Kidney (tissue), 13 donors: ENCODE measurements at regions not wholly inside any gene's neighbourhood (a gene's known extent, or its start where the extent isn't known, plus 50 kb on each side); places are given as distances from the start of the nearest gene placed in this dataset.
A peak's percentile ranks its signal among the peaks of the same experiment; 100 is the strongest.

Source experiments
- DNase-seq, 5 donors: peaks; one replicate each; pipeline ENCODE4 v3.0.0-alpha.2; 2013 to 2020
- FAIRE-seq: peaks from 2 replicates; lab custom pipeline; 2012; peaks lifted over from hg19 to GRCh38; lab: Jason Lieb, UNC
- H3K27ac ChIP-seq, 2 donors: one replicate each; pipeline ENCODE4 v1.7.0; 2013; ENCODE audit warnings: low read depth in 2 of 2, low read length in 2 of 2, inconsistent platforms in 1 of 2
- H3K27me3 ChIP-seq: one replicate; pipeline ENCODE4 v1.7.1; 2013; ENCODE audit warnings: low read length, inconsistent platforms; ENCODE audit not compliant: control insufficient read depth, insufficient read depth
- H3K36me3 ChIP-seq, 3 donors: one replicate each; pipeline versions ENCODE4 v1.7.0 to v1.7.1; 2013; ENCODE audit warnings: low read length in 3 of 3, control low read depth in 1 of 3, inconsistent platforms in 1 of 3; ENCODE audit not compliant: insufficient read depth in 3 of 3, control insufficient read depth in 2 of 3
- H3K4me1 ChIP-seq, 3 donors: one replicate each; pipeline versions ENCODE4 v1.7.0 to v1.7.1; 2013; ENCODE audit warnings: low read length in 3 of 3, inconsistent platforms in 1 of 3, low read depth in 1 of 3; ENCODE audit not compliant: control insufficient read depth in 2 of 3, insufficient read depth in 2 of 3
- H3K4me3 ChIP-seq, 3 donors: one replicate each; pipeline versions ENCODE4 v1.7.0 to v1.8.1; 2013; ENCODE audit warnings: low read length in 3 of 3, control low read depth in 1 of 3, inconsistent platforms in 1 of 3
- H3K9ac ChIP-seq, 3 donors: one replicate each; pipeline versions ENCODE4 v1.7.0 to v1.7.1; 2013; ENCODE audit warnings: low read length in 3 of 3, control low read depth in 1 of 3, inconsistent platforms in 1 of 3
- H3K9me3 ChIP-seq, 3 donors: one replicate each; pipeline versions ENCODE4 v1.7.0 to v1.7.1; 2013; ENCODE audit warnings: low read length in 3 of 3, control low read depth in 1 of 3, inconsistent platforms in 1 of 3; ENCODE audit not compliant: control insufficient read depth in 2 of 3, insufficient read depth in 1 of 3
- CTCF ChIP-seq: IDR thresholded peaks from 3 replicates; pipeline ENCODE4 v1.5.1; 2012; ENCODE audit warnings: mild to moderate bottlenecking, moderate library complexity, borderline replicate concordance; ENCODE audit not compliant: insufficient read depth; ENCODE audit errors: extremely low read depth
- intact Hi-C: fragments of 100-400 bp; cut with DNase I; formaldehyde crosslinking; loops from one replicate; pipeline ENCODE4 v1.11.1; 2022
- donor health status: control.
- donor health status: control.
- donor health status: control.
- donor health status: control.
- donor health status: control.
- donor health status: DM: yes; HTN: yes; CAD: no.
- donor health status: Normal renal cell carcinoma (clear cell type).

- intact Hi-C loops, result no loop called here
- no peak overlapping the region for H3K27ac ChIP-seq
- FAIRE-seq (no peak), DNase-seq (no peak)
- TF ChIP-seq CTCF, result no peak
- H3K4me3 ChIP-seq, result no peak overlapping the region
- no peaks in the 10 kb centered on the region for H3K4me1 ChIP-seq
- H3K27me3 ChIP-seq, result no peaks in the 10 kb centered on the region
- no peaks in the 10 kb centered on the region for H3K9me3 ChIP-seq
- H3K9ac ChIP-seq, result no peak overlapping the region
- H3K36me3 ChIP-seq, result no peaks in the 10 kb centered on the region
Measured at GRCh38 chr11:114846416-114846791, 168.1 kb downstream of the NXPE2 start.

- no peak for TF ChIP-seq CTCF
- peak in 3 of 5 donors; percentile 43 to 84 (median 66) for DNase-seq
- Histone ChIP-seq H3K36me3 (no peaks in the 10 kb centered on the region), H3K9ac (no peak overlapping the region), H3K9me3 (no peaks in the 10 kb centered on the region), H3K27me3 (no peaks in the 10 kb centered on the region), H3K4me3 (no peak overlapping the region), H3K27ac (no peak overlapping the region), H3K4me1 (no peaks in the 10 kb centered on the region)
- FAIRE-seq, result no peak
- intact Hi-C loops, result no loop called here
Measured at GRCh38 chr11:114847306-114847975, 169.1 kb downstream of the NXPE2 start.

GRCh38 chr11:114848027-114848426 lies 169.7 kb downstream of the NXPE2 start:
- DNase-seq, result no peak

More at GRCh38 chr11:114848027-114848426, 169.7 kb downstream of the NXPE2 start:
- Histone ChIP-seq H3K36me3 (no peaks in the 10 kb centered on the region), H3K9me3 (no peaks in the 10 kb centered on the region), H3K9ac (no peak overlapping the region), H3K27me3 (no peaks in the 10 kb centered on the region), H3K4me3 (no peak overlapping the region), H3K4me1 (no peaks in the 10 kb centered on the region), H3K27ac (no peak overlapping the region)
- no peak for FAIRE-seq
- intact Hi-C loops, result no loop called here
- TF ChIP-seq CTCF, result no peak
